GM12878 (cell line): ENCODE measurements at regions not wholly inside any gene's neighbourhood (a gene's known extent, or its start where the extent isn't known, plus 50 kb on each side); places are given as distances from the start of the nearest gene placed in this dataset.

Experiments used
- GABPA ChIP-seq: IDR thresholded peaks from 2 replicates; pipeline ENCODE4 v1.6.1; 2014; ENCODE audit warnings: antibody characterized with exemption, low read depth, mild to moderate bottlenecking, inconsistent platforms
- RCOR1 ChIP-seq: conservative IDR thresholded peaks from 2 replicates; pipeline ENCODE4 v1.6.1; 2012; ENCODE audit warnings: low read depth, low read length, improper control_type of control experiment
- SP1 ChIP-seq: IDR thresholded peaks from one replicate; pipeline ENCODE4 v1.6.1; 2011; ENCODE audit warnings: low read depth, low read length
- ZNF274 ChIP-seq: IDR thresholded peaks from one replicate; pipeline ENCODE4 v1.8.0; 2011; ENCODE audit not compliant: insufficient read length, insufficient read depth
- ZNF622 ChIP-seq: fragments of 450-650 bp; IDR thresholded peaks from 2 replicates; pipeline ENCODE4 v1.6.1; 2017; ENCODE audit warnings: mild to moderate bottlenecking, inconsistent platforms

- TF ChIP-seq RCOR1, result no peak
- no peak for TF ChIP-seq ZNF274
- no peak for TF ChIP-seq SP1
- no peak for TF ChIP-seq ZNF622
- no peak for TF ChIP-seq GABPA
These were observed 56.6 kb upstream of the CCN6 start for GRCh38 chr6:111997078-111997852.
